Right atrium auricular region (tissue), 2 donors: ENCODE measurements at regions not wholly inside any gene's neighbourhood (a gene's known extent, or its start where the extent isn't known, plus 50 kb on each side); places are given as distances from the start of the nearest gene placed in this dataset.

ENCODE experiments used
- DNase-seq: peaks from one replicate; pipeline ENCODE4 v3.0.0-alpha.2; 2019; ENCODE audit warnings: low spot score
- H3K27ac ChIP-seq, 2 donors: fragments of 200-600 bp; sonication (generic); 1 replicate in 1 of 2; 2 replicates in 1 of 2; pipeline ENCODE4 v1.5.1; 2016 to 2019
- H3K27me3 ChIP-seq, 2 donors: fragments of 200-600 bp; sonication (generic); one replicate each; pipeline versions ENCODE4 v1.5.1 to v1.6.0; 2017 to 2019
- H3K36me3 ChIP-seq: fragments of 200-600 bp; sonication (generic); one replicate; pipeline ENCODE4 v1.5.1; 2016
- H3K4me1 ChIP-seq, 2 donors: fragments of 200-600 bp; sonication (generic); one replicate each; pipeline versions ENCODE4 v1.5.1 to v1.6.0; 2017 to 2019
- H3K4me3 ChIP-seq, 2 donors: fragments of 200-600 bp; sonication (generic); 1 replicate in 1 of 2; 2 replicates in 1 of 2; pipeline ENCODE4 v1.5.1; 2017 to 2019; ENCODE audit warnings: mild to moderate bottlenecking in 1 of 2, moderate library complexity in 1 of 2
- H3K9me3 ChIP-seq, 2 donors: fragments of 200-600 bp; sonication (generic); one replicate each; pipeline ENCODE4 v1.5.1; 2019
- CTCF ChIP-seq, 2 donors: fragments of 200-600 bp; sonication (generic); IDR thresholded peaks; one replicate each; pipeline ENCODE4 v1.5.1; 2019; ENCODE audit warnings: antibody characterized with exemption in 2 of 2

GRCh38 chr18:68186039-68186438 lies 528.9 kb downstream of the TMX3 start:
- Histone ChIP-seq H3K4me3 (no peak overlapping the region), H3K27ac (no peak overlapping the region), H3K9me3 (no peaks in the 10 kb centered on the region), H3K4me1 (no peaks in the 10 kb centered on the region), H3K36me3 (no peaks in the 10 kb centered on the region), H3K27me3 (no peaks in the 10 kb centered on the region)
- no peak for DNase-seq
- TF ChIP-seq CTCF (IDR thresholded peaks at IDR 0.05), result no peak

- H3K9me3 ChIP-seq, result no peaks in the 10 kb centered on the region
- no peaks in the 10 kb centered on the region for H3K36me3 ChIP-seq
- H3K27me3 ChIP-seq, result no peaks in the 10 kb centered on the region
- no peak for TF ChIP-seq CTCF (IDR thresholded peaks at IDR 0.05)
- H3K27ac ChIP-seq, result no peak overlapping the region
- no peaks in the 10 kb centered on the region for H3K4me1 ChIP-seq
- no peak for DNase-seq
- no peak overlapping the region for H3K4me3 ChIP-seq
Observed at GRCh38 chr18:68181956-68182355, 533.0 kb downstream of the TMX3 start.

- no peak for TF ChIP-seq CTCF (IDR thresholded peaks at IDR 0.05)
- no peak for DNase-seq
- H3K9me3 ChIP-seq, result no peaks in the 10 kb centered on the region
- no peak overlapping the region for H3K27ac ChIP-seq
- no peaks in the 10 kb centered on the region for H3K36me3 ChIP-seq
- no peaks in the 10 kb centered on the region for H3K4me1 ChIP-seq
- no peaks in the 10 kb centered on the region for H3K27me3 ChIP-seq
- H3K4me3 ChIP-seq, result no peak overlapping the region
Observed at GRCh38 chr18:68179811-68180210, 535.1 kb downstream of the TMX3 start.

- no peak for TF ChIP-seq CTCF (IDR thresholded peaks at IDR 0.05)
- no peak for DNase-seq
- H3K9me3 ChIP-seq, result no peaks in the 10 kb centered on the region
- no peak overlapping the region for H3K27ac ChIP-seq
- H3K4me1 ChIP-seq, result no peaks in the 10 kb centered on the region
- H3K4me3 ChIP-seq, result no peak overlapping the region
- no peaks in the 10 kb centered on the region for H3K27me3 ChIP-seq
- H3K36me3 ChIP-seq, result no peaks in the 10 kb centered on the region
Observed at GRCh38 chr18:68178921-68179320, 536.0 kb downstream of the TMX3 start.

GRCh38 chr18:68177807-68178702 lies 536.9 kb downstream of the TMX3 start:
- H3K4me1 ChIP-seq, result no peaks in the 10 kb centered on the region
- TF ChIP-seq CTCF (IDR thresholded peaks at IDR 0.05), result no peak

GRCh38 chr18:68176901-68177300 lies 538.0 kb downstream of the TMX3 start:
- no peaks in the 10 kb centered on the region for H3K36me3 ChIP-seq
- H3K4me3 ChIP-seq, result no peak overlapping the region
- no peak for DNase-seq
- H3K4me1 ChIP-seq, result no peaks in the 10 kb centered on the region
- H3K27me3 ChIP-seq, result no peaks in the 10 kb centered on the region
- H3K27ac ChIP-seq, result no peak overlapping the region
- H3K9me3 ChIP-seq, result no peaks in the 10 kb centered on the region
- no peak for TF ChIP-seq CTCF (IDR thresholded peaks at IDR 0.05)

More at GRCh38 chr18:68177807-68178702, 536.9 kb downstream of the TMX3 start:
- DNase-seq, result no peak
- no peaks in the 10 kb centered on the region for H3K27me3 ChIP-seq
- H3K27ac ChIP-seq, result no peak overlapping the region
- H3K9me3 ChIP-seq, result no peaks in the 10 kb centered on the region
- no peak overlapping the region for H3K4me3 ChIP-seq
- H3K36me3 ChIP-seq, result no peaks in the 10 kb centered on the region
